HT-29 (cell line): ENCODE measurements at regions not wholly inside any gene's neighbourhood (a gene's known extent, or its start where the extent isn't known, plus 50 kb on each side); places are given as distances from the start of the nearest gene placed in this dataset.
"Not testable (repeated sequence)": the region's sequence is repeated elsewhere in the genome, so short reads cannot be mapped to it uniquely, and the experiment has no call there.

Experiments
- DNase-seq: peaks from one replicate; pipeline ENCODE4 v3.0.0-alpha.2; 2015; ENCODE audit warnings: low spot score

GRCh38 chr5:74462356-74462755, 178.2 kb downstream of the ENC1 start:
- no peak for DNase-seq

GRCh38 chr5:74461251-74461650, 179.3 kb downstream of the ENC1 start:
- no peak for DNase-seq

- no peak for DNase-seq
Observed at GRCh38 chr5:74460694-74461093, 179.8 kb downstream of the ENC1 start.

GRCh38 chr5:74459984-74460383, 180.5 kb downstream of the ENC1 start:
- no peak for DNase-seq

DNA sequence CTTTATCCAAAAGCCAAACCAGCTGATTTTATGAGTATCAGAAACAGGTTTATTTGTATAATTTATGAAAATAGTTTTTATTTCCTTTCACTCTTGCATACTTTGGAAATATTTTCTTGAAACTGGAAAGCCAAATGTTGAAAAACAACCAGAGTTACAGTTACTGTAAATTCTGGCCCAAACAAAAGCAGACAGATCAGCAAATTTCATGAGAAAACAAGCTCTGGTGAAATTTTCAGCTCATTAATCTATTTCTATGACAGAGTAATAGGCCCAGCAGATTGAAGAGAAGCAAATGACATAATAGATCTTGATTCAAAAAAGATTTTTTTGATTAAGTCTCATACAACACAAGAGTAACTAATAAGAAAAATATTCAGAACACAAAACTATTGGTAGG, 182.7 kb downstream of the ENC1 start:
- DNase-seq, result no peak

- DNase-seq, result no peak
Observed at GRCh38 chr5:74454263-74455030, 186.1 kb downstream of the ENC1 start.

- DNase-seq, result no peak
Observed at GRCh38 chr5:74452856-74453255, 187.7 kb downstream of the ENC1 start.

GRCh38 chr5:74450095-74450494, 190.4 kb downstream of the ENC1 start:
- DNase-seq, result no peak

GRCh38 chr5:74446725-74447241, 193.7 kb downstream of the ENC1 start:
- DNase-seq, result no peak

DNA sequence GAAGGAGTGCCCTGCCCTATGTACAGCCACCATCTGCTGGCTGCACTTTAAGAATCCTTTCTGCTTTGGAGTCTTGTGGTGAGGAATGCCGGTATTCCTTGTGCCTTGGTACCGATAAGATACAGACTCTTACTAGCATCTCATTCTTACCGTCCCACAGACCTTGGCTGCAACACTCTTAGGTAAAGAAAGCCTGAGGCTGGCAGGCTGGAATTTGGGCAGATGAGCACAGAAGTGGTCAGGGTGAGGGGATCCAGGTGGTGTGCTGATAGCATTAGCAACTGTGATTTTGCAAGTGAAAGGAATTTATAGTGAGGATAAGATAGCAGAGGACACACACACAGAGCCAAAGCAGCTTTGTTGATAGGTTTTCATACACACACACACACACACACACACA, 198.1 kb downstream of the ENC1 start:
- DNase-seq, result no peak

DNA sequence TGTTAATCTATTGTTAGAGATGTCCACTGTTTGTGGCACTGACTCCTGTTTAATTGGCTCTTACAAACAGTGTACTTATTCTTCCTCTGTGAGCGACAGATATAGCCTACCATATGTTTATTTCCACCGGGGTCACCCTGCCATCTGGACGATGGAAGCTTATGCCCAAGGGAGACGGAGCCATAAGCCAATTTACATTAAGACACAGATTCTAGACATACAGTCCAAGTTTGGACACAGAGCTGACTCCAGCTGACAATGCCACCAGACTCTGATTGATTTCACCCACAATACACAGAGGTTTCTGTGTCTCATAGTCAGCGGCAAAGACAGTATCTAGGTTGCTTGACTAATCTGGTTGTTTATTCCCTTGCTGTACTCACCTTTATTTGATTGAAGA, 198.9 kb downstream of the ENC1 start:
- no peak for DNase-seq

GRCh38 chr5:74440341-74440740, 200.2 kb downstream of the ENC1 start:
- DNase-seq, result no peak

DNA sequence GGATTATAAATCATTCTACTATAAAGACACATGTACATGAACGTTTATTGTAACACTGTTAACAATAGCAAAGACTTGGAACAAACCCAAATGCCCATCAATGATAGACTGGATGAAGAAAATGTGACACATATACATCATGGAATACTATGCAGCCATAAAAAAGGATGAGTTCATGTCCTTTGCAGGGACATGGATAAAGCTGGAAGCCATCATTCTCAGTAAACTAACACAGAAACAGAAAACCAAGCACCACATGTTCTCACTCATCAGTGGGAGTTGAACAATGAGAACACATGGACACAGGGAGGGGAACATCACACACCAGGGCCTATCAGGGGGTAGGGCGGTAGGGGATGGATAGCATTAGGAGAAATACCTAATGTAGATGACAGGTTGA, 202.7 kb downstream of the ENC1 start:
- not testable (repeated sequence) for DNase-seq

DNA sequence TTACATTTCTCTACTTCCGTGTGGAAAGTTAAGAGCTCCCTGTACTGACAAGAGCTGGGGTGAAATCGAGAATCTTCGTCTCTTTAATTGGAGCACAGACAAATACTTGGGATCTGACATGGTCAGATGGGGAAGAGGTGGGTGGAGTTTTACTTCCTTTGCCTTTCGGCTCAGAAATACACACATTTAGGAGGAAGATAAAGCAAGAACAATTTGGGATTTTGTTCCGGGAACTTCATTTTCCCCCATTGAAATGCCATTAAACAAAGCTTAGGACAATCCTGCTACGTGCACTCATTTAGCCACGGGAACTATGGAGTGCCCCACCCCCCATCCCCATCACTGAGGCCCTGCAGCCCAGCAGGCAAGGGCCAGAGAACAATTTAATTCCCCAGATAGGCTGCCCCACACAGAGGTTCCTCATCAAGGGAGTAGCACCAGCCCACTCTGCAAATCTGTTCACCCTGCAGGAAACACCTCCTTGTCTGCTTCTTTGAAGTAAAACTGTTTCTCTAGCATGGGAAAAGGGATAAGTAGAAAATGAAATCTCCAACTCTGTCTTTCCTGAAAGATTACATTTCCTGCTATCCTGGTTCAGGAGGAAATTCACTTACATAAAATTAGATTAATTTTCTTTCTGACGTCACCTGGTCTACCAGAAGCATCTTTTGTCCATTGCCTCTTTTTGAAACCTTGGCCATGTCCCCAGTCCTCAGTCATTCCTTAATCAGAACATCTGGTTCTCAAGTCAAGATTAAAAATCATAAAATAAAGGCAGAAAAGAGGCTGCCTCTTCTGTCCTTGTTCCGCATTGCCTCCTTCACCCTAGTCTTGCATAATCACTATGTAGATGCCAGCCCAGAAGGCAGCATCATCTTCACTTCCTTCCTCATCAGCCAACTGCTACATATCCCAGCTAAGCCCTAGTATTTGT, 206.4 kb downstream of the ENC1 start:
- no peak for DNase-seq

- no peak for DNase-seq
Observed at GRCh38 chr5:74433255-74433895, 207.2 kb downstream of the ENC1 start.

GRCh38 chr5:74432721-74433120, 207.8 kb downstream of the ENC1 start:
- no peak for DNase-seq

DNA sequence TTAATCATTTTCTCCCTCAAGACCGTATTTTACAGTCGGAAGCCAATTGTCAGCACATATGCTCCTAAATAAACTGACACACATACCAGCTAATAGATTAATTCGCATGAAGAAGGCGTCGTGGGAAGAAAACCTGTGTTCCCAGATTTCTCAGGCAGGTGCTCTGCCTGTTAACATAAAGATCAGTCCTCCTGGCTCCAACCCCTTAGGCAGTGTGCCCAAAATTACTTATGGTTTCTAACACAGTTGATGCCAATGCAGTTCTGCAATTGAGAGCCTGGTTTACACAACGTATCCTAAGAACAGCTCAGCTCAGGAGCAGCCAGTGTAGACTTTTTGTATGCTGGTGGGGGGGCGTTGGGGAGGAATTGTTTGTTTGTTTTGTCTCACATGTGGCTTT, 208.3 kb downstream of the ENC1 start:
- no peak for DNase-seq

GRCh38 chr5:74431290-74431669, 209.2 kb downstream of the ENC1 start:
- DNase-seq, result no peak

DNA sequence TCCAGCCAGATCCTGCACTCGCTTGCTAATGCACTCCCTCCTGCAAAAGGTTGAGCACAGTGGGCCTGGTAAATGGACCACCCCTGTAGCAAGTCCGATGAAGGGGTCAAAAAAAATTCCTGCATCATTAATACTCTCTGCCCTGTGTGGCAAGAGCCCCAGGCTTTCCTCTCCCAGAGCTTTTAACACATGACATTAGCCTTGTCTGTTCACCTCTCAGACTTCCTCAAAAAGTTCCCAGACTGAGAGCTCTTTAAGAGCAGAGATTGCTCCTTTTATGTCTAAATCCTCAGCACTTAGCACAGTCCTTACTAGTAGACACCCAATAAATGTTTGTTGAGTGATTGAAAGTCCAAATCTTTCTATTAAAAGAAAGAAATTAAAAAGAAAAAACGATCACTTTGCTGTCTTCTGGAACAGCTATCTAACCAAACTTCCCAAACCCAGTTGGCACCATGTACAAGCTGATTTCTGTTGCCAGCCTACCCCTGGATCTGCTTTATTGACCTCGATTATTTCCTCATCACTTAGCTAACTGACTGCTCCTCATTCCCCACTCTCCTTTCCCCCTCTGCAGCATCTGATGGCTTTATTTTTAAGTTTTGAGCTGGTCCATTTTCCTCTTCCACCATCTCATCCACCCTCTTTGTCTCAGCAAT, 209.8 kb downstream of the ENC1 start:
- DNase-seq, result no peak

GRCh38 chr5:74429495-74429894, 211.0 kb downstream of the ENC1 start:
- no peak for DNase-seq

GRCh38 chr5:74428876-74429275, 211.7 kb downstream of the ENC1 start:
- no peak for DNase-seq

DNA sequence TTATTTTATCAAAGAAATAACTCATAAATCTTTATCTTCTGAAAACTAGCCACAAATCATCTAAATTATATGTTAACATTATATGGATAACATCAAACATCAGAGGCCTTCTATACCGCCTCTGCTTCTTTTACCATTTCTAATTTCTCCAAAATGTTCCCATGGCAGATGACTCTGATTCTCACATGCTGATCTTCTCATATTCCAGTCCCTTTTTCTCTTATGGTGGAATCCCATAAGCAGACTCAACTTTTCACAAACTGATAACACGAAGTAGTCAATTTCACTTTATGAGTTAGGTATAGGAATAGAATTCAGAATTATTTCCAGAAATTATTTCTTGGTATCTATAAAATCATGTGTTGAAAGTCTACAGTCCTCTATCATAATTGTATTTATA, 212.3 kb downstream of the ENC1 start:
- no peak for DNase-seq
